ENCODE measurements at regions not wholly inside any gene's neighbourhood (a gene's known extent, or its start where the extent isn't known, plus 50 kb on each side); places are given as distances from the start of the nearest gene placed in this dataset.

DNA sequence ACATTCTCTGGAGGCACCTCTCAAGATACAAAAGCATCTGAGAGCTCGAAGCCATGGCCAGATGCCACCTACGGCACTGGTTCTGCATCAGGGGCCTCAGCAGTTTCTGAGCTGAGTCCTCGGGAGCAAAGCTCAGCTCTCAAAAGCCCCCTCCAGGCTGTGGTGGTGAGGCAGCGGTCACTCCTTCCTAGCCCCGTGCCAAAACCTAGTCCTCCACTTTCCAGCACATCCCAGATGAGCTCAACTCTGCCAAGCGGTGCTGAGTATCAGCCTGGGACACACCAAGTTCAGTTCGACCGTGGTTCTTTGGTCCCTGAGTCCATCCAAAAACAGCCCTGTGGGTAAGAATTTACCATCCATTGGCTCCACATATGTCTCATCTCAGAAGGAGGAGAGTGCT, 79.3 kb upstream of the STT3B start:
- Histone ChIP-seq H3K36me3 (ENCODE audit: insufficient read depth, low read length) (no peaks in the 10 kb centered on the region), H3K9me3 (ENCODE audit: insufficient read depth, low read depth, low read length) (peaks cover 15% of the 10 kb centered on the region), H2AFZ (ENCODE audit: low read length) (no peak overlapping the region), H3K27me3 (ENCODE audit: insufficient read depth, low read length, poor library complexity, severe bottlenecking) (no peaks in the 10 kb centered on the region), H3K4me1 (ENCODE audit: insufficient read depth, low read length, poor library complexity, severe bottlenecking) (peaks cover 12% of the 10 kb centered on the region), H3F3A (ENCODE audit: low read depth) (no peaks in the 10 kb centered on the region), H3K9me2 (replicated peaks; ENCODE audit: low read depth, low read length) (no peaks in the 10 kb centered on the region), H3K9ac (ENCODE audit: low read depth, low read length, poor library complexity, severe bottlenecking) (no peak overlapping the region), H3K4me3 (ENCODE audit: low read length, poor library complexity, severe bottlenecking) (no peak overlapping the region), H3K79me2 (ENCODE audit: insufficient read depth, low read length) (no peaks in the 10 kb centered on the region), H4K20me1 (ENCODE audit: insufficient read depth, low read length, poor library complexity, severe bottlenecking) (no peaks in the 10 kb centered on the region), H3K4me2 (ENCODE audit: low read depth, low read length, poor library complexity, severe bottlenecking) (no peak overlapping the region)
- TF ChIP-seq EZH2phosphoT487 (IDR thresholded peaks at IDR 0.05; ENCODE audit: borderline replicate concordance): no peak
- TF ChIP-seq, protein P1, sequence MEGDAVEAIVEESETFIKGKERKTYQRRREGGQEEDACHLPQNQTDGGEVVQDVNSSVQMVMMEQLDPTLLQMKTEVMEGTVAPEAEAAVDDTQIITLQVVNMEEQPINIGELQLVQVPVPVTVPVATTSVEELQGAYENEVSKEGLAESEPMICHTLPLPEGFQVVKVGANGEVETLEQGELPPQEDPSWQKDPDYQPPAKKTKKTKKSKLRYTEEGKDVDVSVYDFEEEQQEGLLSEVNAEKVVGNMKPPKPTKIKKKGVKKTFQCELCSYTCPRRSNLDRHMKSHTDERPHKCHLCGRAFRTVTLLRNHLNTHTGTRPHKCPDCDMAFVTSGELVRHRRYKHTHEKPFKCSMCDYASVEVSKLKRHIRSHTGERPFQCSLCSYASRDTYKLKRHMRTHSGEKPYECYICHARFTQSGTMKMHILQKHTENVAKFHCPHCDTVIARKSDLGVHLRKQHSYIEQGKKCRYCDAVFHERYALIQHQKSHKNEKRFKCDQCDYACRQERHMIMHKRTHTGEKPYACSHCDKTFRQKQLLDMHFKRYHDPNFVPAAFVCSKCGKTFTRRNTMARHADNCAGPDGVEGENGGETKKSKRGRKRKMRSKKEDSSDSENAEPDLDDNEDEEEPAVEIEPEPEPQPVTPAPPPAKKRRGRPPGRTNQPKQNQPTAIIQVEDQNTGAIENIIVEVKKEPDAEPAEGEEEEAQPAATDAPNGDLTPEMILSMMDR (conservative IDR thresholded peaks at IDR 0.05; ENCODE audit: low read length): no peak

DNA sequence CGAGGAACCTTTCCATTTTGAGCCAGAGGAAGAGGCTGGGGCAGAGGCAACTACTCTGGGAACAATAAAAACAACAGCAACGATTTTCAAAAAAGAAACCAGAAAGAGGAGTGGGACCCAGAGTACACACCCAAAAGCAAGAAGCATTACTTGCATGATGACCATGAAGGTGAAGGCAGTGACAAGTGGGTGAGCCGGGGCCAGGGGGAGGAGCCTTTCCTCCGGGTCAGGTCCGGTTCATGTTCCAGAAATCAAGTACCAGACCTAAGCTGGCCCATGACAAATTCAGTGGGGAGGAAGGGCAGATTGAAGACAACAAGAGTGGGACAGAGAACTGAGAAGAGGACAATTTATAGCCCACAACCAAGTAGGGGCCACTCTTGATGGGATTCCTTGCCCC, 77.2 kb upstream of the STT3B start:
- Histone ChIP-seq H3K36me3 (ENCODE audit: insufficient read depth, low read length) (no peaks in the 10 kb centered on the region), H4K20me1 (ENCODE audit: insufficient read depth, low read length, poor library complexity, severe bottlenecking) (no peaks in the 10 kb centered on the region), H3K4me3 (ENCODE audit: low read length, poor library complexity, severe bottlenecking) (no peak overlapping the region), H3K9me3 (ENCODE audit: insufficient read depth, low read depth, low read length) (no peaks in the 10 kb centered on the region), H3K79me2 (ENCODE audit: insufficient read depth, low read length) (peaks cover 13% of the 10 kb centered on the region; the same call in 1 of the 2 replicates), H2AFZ (ENCODE audit: low read length) (no peak overlapping the region), H3K27me3 (ENCODE audit: insufficient read depth, low read length, poor library complexity, severe bottlenecking) (no peaks in the 10 kb centered on the region), H3K4me2 (ENCODE audit: low read depth, low read length, poor library complexity, severe bottlenecking) (no peak overlapping the region), H3F3A (ENCODE audit: low read depth) (no peaks in the 10 kb centered on the region), H3K4me1 (ENCODE audit: insufficient read depth, low read length, poor library complexity, severe bottlenecking) (peaks cover 15% of the 10 kb centered on the region), H3K9me2 (replicated peaks; ENCODE audit: low read depth, low read length) (no peaks in the 10 kb centered on the region), H3K9ac (ENCODE audit: low read depth, low read length, poor library complexity, severe bottlenecking) (no peak overlapping the region)
- TF ChIP-seq, protein P1 (conservative IDR thresholded peaks at IDR 0.05; ENCODE audit: low read length): no peak
- TF ChIP-seq EZH2phosphoT487 (IDR thresholded peaks at IDR 0.05; ENCODE audit: borderline replicate concordance): no peak

DNA sequence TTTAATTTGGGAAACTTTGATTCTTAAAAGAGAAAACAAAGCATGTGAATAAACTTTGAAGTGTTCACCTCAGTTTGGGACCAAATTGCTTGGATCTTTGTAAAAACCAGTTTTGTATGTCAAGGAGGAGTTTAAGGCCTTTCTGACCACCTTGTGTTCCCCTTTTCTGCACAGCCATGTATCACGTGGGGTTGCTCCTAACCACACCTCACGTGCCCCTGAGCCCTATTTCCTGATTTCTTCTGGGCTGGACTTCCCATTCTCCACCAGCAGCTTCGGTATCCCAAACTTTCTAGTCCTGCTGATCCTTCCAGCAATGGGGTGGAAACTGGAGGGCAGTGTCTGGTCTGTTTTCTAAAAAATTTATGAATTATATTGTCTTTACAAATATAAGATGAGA, 76.4 kb upstream of the STT3B start:
- Histone ChIP-seq H3K9ac (ENCODE audit: low read depth, low read length, poor library complexity, severe bottlenecking) (no peak overlapping the region), H3K79me2 (ENCODE audit: insufficient read depth, low read length) (peaks cover 20% of the 10 kb centered on the region; the same call in 1 of the 2 replicates), H3F3A (ENCODE audit: low read depth) (no peaks in the 10 kb centered on the region; the same call in 1 of the 2 replicates), H3K4me2 (ENCODE audit: low read depth, low read length, poor library complexity, severe bottlenecking) (no peak overlapping the region), H3K36me3 (ENCODE audit: insufficient read depth, low read length) (no peaks in the 10 kb centered on the region), H4K20me1 (ENCODE audit: insufficient read depth, low read length, poor library complexity, severe bottlenecking) (no peaks in the 10 kb centered on the region), H2AFZ (ENCODE audit: low read length) (no peak overlapping the region), H3K9me2 (replicated peaks; ENCODE audit: low read depth, low read length) (no peaks in the 10 kb centered on the region), H3K27me3 (ENCODE audit: insufficient read depth, low read length, poor library complexity, severe bottlenecking) (no peaks in the 10 kb centered on the region), H3K9me3 (ENCODE audit: insufficient read depth, low read depth, low read length) (no peaks in the 10 kb centered on the region), H3K4me1 (ENCODE audit: insufficient read depth, low read length, poor library complexity, severe bottlenecking) (peaks cover 23% of the 10 kb centered on the region), H3K4me3 (ENCODE audit: low read length, poor library complexity, severe bottlenecking) (no peak overlapping the region)
- TF ChIP-seq, protein P1 (conservative IDR thresholded peaks at IDR 0.05; ENCODE audit: low read length): no peak
- TF ChIP-seq EZH2phosphoT487 (IDR thresholded peaks at IDR 0.05; ENCODE audit: borderline replicate concordance): no peak

Data from Loucy (cell line).